Fibroblast of villous mesenchyme (primary cell): ENCODE measurements at regions not wholly inside any gene's neighbourhood (a gene's known extent, or its start where the extent isn't known, plus 50 kb on each side); places are given as distances from the start of the nearest gene placed in this dataset.

ENCODE experiments used
- DNase-seq: peaks from one replicate; pipeline ENCODE4 v3.0.0-alpha.2; 2010; ENCODE audit warnings: low read depth
- H3K4me3 ChIP-seq: 2 replicates; pipeline ENCODE4 v1.5.1; 2011; ENCODE audit warnings: low read depth, mild to moderate bottlenecking, low read length
- CTCF ChIP-seq: IDR thresholded peaks from 2 replicates; pipeline ENCODE4 v1.5.1; 2012; ENCODE audit warnings: low read depth, mild to moderate bottlenecking, low read length; ENCODE audit not compliant: insufficient read depth

DNA sequence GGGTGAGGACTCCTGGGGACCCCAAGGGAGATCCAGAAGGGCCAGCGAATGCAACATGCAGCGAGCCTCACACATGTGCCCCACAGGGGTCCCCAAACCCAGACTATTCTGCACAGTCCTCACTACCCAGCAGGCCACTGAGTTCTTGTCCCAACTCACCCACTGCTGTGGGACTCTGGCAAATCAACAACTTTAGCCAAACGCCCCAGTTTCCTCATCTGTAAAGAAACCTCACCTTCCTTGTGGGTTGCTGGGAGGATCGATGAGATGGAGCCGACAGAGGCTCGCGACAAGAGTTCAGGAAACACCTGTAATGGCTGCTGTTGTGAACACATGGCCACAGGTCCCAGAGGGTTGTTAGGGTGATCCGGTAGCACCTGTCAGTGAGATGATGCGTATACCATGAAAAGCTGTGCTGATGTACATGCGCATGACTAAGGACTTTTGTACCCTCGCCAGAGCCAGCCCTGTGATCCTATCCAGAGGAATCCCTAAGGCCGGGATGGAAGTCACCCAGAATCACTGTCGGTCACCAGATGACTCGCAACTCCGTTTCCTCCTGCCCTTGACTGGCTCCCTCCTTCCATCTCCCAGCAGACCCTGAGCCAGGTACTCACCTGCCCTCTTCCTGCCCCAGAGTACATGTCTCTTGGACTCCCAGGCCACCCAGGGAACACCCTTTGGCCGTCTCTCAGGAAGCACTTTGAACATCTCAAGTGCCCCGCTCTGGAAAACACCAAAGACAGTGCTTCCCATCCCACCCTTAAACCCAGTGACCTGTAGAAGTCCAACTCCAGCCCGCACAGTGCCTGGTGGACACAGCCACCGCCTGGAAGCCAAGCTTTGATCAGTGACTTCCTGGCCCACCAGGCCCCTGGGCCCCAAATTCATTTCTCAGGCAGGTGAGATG is 103.3 kb upstream of the ID2 start:
- DNase-seq = no peak
- no peak overlapping the region for H3K4me3 ChIP-seq
- no peak for TF ChIP-seq CTCF

DNA sequence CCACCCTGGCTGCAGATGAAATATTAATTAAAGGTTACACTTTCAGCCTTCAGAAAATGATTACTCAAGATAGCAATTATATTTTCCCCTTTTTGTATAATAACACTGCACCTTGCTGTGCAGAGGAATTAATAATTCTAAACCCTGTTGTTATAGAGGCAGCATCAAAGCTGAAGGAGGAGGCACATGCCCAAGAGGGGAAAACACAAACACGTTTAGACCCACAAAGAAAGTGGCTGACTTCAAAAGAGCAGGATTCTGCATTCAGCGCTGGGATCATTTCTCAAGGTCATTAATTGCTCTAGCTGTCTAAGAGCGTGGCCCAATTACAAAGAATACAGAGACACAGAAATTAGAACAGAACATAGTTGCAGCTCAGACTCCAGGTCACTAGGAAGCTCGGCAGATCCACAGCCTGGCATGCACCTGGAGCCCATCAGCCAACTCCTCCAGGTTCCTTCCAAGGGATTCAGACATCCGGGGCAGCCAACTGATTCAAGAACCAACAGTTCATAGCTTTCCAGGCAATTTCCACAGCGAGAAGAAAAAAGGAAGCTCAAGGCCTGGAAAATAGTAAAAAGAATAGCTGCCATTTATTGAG is 102.3 kb upstream of the ID2 start:
- TF ChIP-seq CTCF = no peak
- DNase-seq = no peak
- no peak overlapping the region for H3K4me3 ChIP-seq

GRCh38 chr2:8580316-8581233 is 101.3 kb upstream of the ID2 start:
- no peak for TF ChIP-seq CTCF
- no peak for DNase-seq
- H3K4me3 ChIP-seq = no peak overlapping the region

DNA sequence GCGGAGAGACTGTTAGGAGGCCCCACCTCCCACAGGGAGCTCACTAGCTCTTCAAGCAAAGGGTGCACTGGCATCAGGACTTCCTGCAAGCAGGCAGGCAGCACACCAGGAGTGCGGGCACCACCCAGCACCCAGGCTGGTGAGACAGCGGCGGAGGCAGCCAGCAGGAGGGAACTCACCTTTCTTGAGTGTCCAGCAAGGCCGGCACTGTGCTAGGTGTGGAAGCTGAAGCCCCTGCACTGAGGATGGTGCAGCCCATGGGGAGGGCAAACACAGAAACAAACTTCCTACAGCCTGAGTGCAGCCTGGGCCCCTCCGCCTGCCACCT is 100.7 kb upstream of the ID2 start:
- no peak overlapping the region for H3K4me3 ChIP-seq
- no peak for DNase-seq
- no peak for TF ChIP-seq CTCF

DNA sequence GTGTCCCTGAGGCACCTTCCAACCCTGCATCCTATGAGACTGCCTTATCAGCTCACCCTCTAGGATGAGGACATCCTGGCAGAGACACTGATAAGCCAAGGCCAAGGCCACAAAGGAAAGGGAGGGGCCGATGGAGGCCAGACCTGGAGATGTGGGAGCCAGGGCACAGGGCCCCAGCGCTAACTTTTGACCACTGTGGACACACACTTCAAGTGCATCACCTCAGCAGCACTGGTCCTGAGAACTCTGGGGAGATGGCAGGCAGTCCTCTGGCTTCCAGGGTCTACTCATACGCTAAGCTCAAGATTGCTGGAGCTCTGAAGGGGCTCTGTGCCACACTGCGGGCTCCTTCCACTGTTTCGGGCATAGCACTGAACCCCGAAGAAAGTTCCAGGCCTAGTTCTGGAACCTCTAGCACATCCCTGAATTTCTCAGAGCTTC is 100.2 kb upstream of the ID2 start:
- TF ChIP-seq CTCF = no peak
- DNase-seq = no peak
- H3K4me3 ChIP-seq = no peak overlapping the region

DNA sequence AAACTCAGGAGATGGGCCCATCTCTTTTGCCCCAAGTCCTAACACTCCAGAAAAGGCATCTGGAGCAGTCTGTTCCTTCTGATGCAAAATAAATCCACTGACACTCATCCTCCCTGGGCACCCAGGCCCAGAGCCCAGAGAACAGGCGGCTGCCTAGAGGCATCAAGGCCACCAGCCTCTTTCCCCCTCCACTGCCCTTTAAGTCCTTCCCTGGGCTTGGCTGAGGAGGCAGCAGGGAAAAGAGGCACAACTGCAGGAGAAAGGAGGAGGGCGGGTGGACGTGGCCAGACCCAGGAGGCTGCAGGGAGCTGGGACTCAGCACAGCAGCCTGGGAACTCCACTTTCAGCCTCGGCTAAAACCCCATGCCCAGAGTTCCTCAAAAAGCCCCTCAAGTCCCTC is 99.7 kb upstream of the ID2 start:
- TF ChIP-seq CTCF = no peak

More for the DNA sequence above, 99.7 kb upstream of the ID2 start:
- H3K4me3 ChIP-seq = no peak overlapping the region
- DNase-seq = no peak
